GM12892 (cell line): ENCODE measurements at regions not wholly inside any gene's neighbourhood (a gene's known extent, or its start where the extent isn't known, plus 50 kb on each side); places are given as distances from the start of the nearest gene placed in this dataset.

Experiments
- DNase-seq: peaks from one replicate; pipeline ENCODE4 v3.0.0; 2011; ENCODE audit not compliant: insufficient read length
- FAIRE-seq: peaks from 2 replicates; lab custom pipeline; 2011; peaks lifted over from hg19 to GRCh38; lab: Jason Lieb, UNC
- POLR2A ChIP-seq: IDR thresholded peaks from 2 replicates; pipeline ENCODE4 v1.6.1; 2011; ENCODE audit warnings: low read depth, low read length, control low read depth
- POLR2AphosphoS5 ChIP-seq: IDR thresholded peaks from 2 replicates; pipeline ENCODE4 v1.6.1; 2011; ENCODE audit warnings: low read depth, low read length, control low read depth
- TAF1 ChIP-seq: IDR thresholded peaks from 2 replicates; pipeline ENCODE4 v1.6.1; 2011; ENCODE audit warnings: low read depth, mild to moderate bottlenecking, control low read depth, low read length, borderline replicate concordance

- FAIRE-seq (no peak), DNase-seq (no peak)
- TF ChIP-seq POLR2AphosphoS5 = no peak
- no peak for TF ChIP-seq TAF1
- no peak for TF ChIP-seq POLR2A
These were observed 333.8 kb upstream of the RBMS3 start for GRCh38 chr3:28947061-28947460.

GRCh38 chr3:28947751-28948150, 333.1 kb upstream of the RBMS3 start:
- no peak for TF ChIP-seq POLR2A
- TF ChIP-seq POLR2AphosphoS5 = no peak
- TF ChIP-seq TAF1 = no peak
- FAIRE-seq (no peak), DNase-seq (no peak)

GRCh38 chr3:28948685-28949084, 332.2 kb upstream of the RBMS3 start:
- TF ChIP-seq POLR2AphosphoS5 (no peak), POLR2A (no peak), TAF1 (no peak)
- DNase-seq = no peak
- FAIRE-seq = no peak

GRCh38 chr3:28949580-28949979, 331.3 kb upstream of the RBMS3 start:
- DNase-seq (no peak), FAIRE-seq (no peak)
- TF ChIP-seq POLR2A = no peak
- TF ChIP-seq POLR2AphosphoS5 = no peak
- no peak for TF ChIP-seq TAF1

GRCh38 chr3:28950614-28951013, 330.3 kb upstream of the RBMS3 start:
- DNase-seq (no peak), FAIRE-seq (no peak)
- TF ChIP-seq POLR2AphosphoS5 (no peak), TAF1 (no peak)

GRCh38 chr3:28951772-28952556, 328.9 kb upstream of the RBMS3 start:
- TF ChIP-seq POLR2A (no peak), TAF1 (no peak), POLR2AphosphoS5 (no peak)
- FAIRE-seq = no peak
- DNase-seq = no peak

- FAIRE-seq (no peak), DNase-seq (no peak)
- TF ChIP-seq POLR2A = no peak
- no peak for TF ChIP-seq POLR2AphosphoS5
- TF ChIP-seq TAF1 = no peak
These were observed 322.2 kb upstream of the RBMS3 start for GRCh38 chr3:28958656-28959055.

GRCh38 chr3:28971156-28971555, 309.7 kb upstream of the RBMS3 start:
- no peak for DNase-seq
- no peak for TF ChIP-seq POLR2A
- TF ChIP-seq POLR2AphosphoS5 = no peak
- no peak for TF ChIP-seq TAF1
- FAIRE-seq = no peak

GRCh38 chr3:28972921-28973320, 307.9 kb upstream of the RBMS3 start:
- DNase-seq (no peak), FAIRE-seq (no peak)
- TF ChIP-seq POLR2AphosphoS5 (no peak), POLR2A (no peak), TAF1 (no peak)

GRCh38 chr3:28973609-28974008, 307.3 kb upstream of the RBMS3 start:
- TF ChIP-seq POLR2A (no peak), POLR2AphosphoS5 (no peak), TAF1 (no peak)
- FAIRE-seq (no peak), DNase-seq (no peak)

- FAIRE-seq = no peak
These were observed 302.8 kb upstream of the RBMS3 start for GRCh38 chr3:28978092-28978491.

GRCh38 chr3:28980131-28980530, 300.7 kb upstream of the RBMS3 start:
- TF ChIP-seq TAF1 = no peak
- TF ChIP-seq POLR2AphosphoS5 = no peak
- no peak for TF ChIP-seq POLR2A
- DNase-seq (no peak), FAIRE-seq (no peak)

More at GRCh38 chr3:28978092-28978491, 302.8 kb upstream of the RBMS3 start:
- TF ChIP-seq POLR2A (no peak), TAF1 (no peak), POLR2AphosphoS5 (no peak)
- no peak for DNase-seq

- FAIRE-seq = no peak
- no peak for DNase-seq
- TF ChIP-seq POLR2AphosphoS5 (no peak), POLR2A (no peak), TAF1 (no peak)
These were observed 300.2 kb upstream of the RBMS3 start for GRCh38 chr3:28980631-28981030.
